ENCODE measurements at regions not wholly inside any gene's neighbourhood (a gene's known extent, or its start where the extent isn't known, plus 50 kb on each side); places are given as distances from the start of the nearest gene placed in this dataset.

DNA sequence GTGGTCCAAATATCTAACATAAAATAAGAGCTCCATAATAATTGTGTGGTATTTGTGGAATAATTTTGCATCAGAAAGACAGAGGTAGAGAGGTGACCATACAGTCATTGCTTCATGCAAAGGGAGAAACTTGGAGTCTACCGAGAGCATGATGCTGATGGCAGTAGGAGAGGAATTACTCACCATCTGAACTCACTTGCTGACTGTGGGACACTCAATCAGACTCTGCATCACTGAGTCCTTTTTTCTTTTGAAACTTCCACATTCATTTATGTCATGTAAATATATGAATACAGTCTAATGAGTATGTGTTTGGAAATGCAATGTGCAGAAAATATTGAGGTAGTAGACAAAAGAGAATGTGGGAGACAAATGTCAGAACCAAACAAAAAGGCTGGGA, 933.8 kb downstream of the REEP3 start:
- DNase-seq (ENCODE audit: low spot score), result no peak
- H3K27ac ChIP-seq, result no peak overlapping the region
- POLR2A ChIA-PET (ENCODE audit: low non-redundant PET), result no interaction called here
- CTCF ChIA-PET, result no interaction called here
- TF ChIP-seq CTCF (conservative IDR thresholded peaks at IDR 0.05; ENCODE audit: low read depth), result no peak

- CTCF ChIA-PET, result no interaction called here
- TF ChIP-seq CTCF (conservative IDR thresholded peaks at IDR 0.05; ENCODE audit: low read depth), result no peak
- no peak for DNase-seq (ENCODE audit: low spot score)
- H3K27ac ChIP-seq, result no peak overlapping the region
- POLR2A ChIA-PET (ENCODE audit: low non-redundant PET), result no interaction called here
Measured at GRCh38 chr10:64458306-64458705, 937.1 kb downstream of the REEP3 start.

DNA sequence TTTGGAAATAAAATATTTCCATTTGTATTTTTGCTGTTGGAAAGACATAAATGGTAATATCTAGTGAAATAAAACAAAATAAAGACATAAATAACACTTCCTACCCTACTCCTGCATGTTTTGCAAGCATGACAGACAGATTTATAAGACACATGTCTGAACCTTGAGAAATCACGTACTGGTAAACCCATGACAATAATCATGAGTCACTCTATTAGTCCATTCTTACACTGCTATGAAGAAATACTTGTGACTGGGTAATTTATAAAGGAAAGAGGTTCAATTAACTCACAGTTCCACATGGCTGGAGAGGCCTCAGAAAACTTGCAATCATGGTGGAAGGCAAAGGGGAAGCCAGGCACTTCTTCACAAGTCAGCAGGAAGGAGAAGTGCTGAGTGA, 942.2 kb downstream of the REEP3 start:
- no peak overlapping the region for H3K27ac ChIP-seq
- ChIA-PET POLR2A (ENCODE audit: low non-redundant PET) (no interaction called here), CTCF (no interaction called here)
- DNase-seq (ENCODE audit: low spot score), result no peak
- TF ChIP-seq CTCF (conservative IDR thresholded peaks at IDR 0.05; ENCODE audit: low read depth), result no peak

- no peak for TF ChIP-seq CTCF (conservative IDR thresholded peaks at IDR 0.05; ENCODE audit: low read depth)
- CTCF ChIA-PET, result no interaction called here
- H3K27ac ChIP-seq, result no peak overlapping the region
- POLR2A ChIA-PET (ENCODE audit: low non-redundant PET), result no interaction called here
- no peak for DNase-seq (ENCODE audit: low spot score)
Measured at GRCh38 chr10:64465653-64466052, 944.5 kb downstream of the REEP3 start.

DNA sequence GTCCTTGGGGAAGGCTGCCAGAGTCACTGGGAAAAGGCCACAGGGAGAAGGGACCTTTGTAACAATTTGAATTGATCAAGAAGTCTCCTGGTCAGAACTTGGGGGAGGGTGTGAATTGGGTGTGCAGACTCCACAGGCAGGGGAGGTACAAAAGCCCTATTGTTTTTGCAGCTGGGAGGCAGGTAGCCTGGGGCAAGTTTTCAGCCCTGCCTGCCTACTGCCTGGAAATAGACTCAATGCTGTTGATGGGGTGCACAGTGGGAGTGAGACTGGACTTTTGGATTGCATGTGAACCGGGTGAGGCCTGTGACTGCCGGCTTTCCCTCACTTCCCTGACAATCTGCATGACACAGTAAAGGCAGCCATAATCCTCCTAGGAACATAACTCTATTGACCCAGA, 947.0 kb downstream of the REEP3 start:
- no peak for DNase-seq (ENCODE audit: low spot score)
- no peak for TF ChIP-seq CTCF (conservative IDR thresholded peaks at IDR 0.05; ENCODE audit: low read depth)
- H3K27ac ChIP-seq, result no peak overlapping the region
- ChIA-PET CTCF (no interaction called here), POLR2A (ENCODE audit: low non-redundant PET) (no interaction called here)

DNA sequence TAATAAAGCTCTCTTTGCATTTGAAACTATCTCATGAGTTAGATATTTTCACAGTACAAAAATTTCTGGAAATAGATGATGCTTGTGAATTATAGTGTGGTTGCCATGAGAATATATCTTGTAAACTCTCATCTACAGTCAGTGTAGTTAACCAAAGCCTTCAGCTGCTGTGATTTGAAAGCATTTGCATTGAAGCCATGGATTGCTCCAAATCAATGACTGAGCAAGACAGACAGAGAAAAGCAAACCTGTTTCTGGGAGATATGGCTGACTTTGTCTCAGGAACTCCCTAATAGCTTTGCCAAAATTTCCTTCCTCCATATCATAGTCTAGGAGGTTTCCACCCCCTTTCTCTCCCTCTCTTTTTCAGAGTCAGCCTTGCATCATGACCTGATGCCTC, 955.3 kb downstream of the REEP3 start:
- CTCF ChIA-PET, result no interaction called here
- no peak for TF ChIP-seq CTCF (conservative IDR thresholded peaks at IDR 0.05; ENCODE audit: low read depth)
- H3K27ac ChIP-seq, result no peak overlapping the region
- POLR2A ChIA-PET (ENCODE audit: low non-redundant PET), result no interaction called here
- DNase-seq (ENCODE audit: low spot score), result no peak

DNA sequence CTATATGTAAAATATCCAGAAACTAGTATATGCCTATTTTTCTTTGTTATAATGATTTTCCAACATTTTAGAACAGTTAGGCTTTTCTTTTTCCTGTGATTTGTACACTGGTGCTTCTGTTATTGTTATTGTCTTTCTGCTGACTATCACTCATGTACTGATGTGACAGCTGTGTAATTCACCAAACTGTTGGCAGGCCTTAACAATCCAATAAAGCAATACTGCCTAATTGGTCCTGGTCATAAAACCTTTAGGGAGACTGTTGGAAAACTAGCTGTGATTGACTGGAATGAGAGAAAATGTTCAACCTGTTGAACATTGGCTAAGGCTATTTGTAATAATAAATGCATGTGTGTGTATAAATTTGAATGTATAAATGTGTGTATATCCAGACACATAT, 956.6 kb downstream of the REEP3 start:
- DNase-seq (ENCODE audit: low spot score), result no peak
- TF ChIP-seq CTCF (conservative IDR thresholded peaks at IDR 0.05; ENCODE audit: low read depth), result no peak
- H3K27ac ChIP-seq, result no peak overlapping the region
- POLR2A ChIA-PET (ENCODE audit: low non-redundant PET), result no interaction called here
- CTCF ChIA-PET, result no interaction called here

Measured in RWPE1 (cell line).